Activated naive CD8-positive, alpha-beta T cell treated with anti-CD3 and anti-CD28 coated beads for 36 hours (primary cell): ENCODE measurements at regions not wholly inside any gene's neighbourhood (a gene's known extent, or its start where the extent isn't known, plus 50 kb on each side); places are given as distances from the start of the nearest gene placed in this dataset.

Source experiments
- DNase-seq: peaks from one replicate; pipeline ENCODE4 v3.0.0; 2021
- H3K27ac Mint-ChIP-seq: one replicate; pipeline ENCODE4 v1.8.0; 2022; ENCODE audit warnings: mild to moderate bottlenecking, moderate library complexity, mixed read lengths
- H3K27me3 Mint-ChIP-seq: one replicate; pipeline ENCODE4 v1.8.0; 2022; ENCODE audit warnings: mild to moderate bottlenecking, mixed read lengths
- H3K36me3 Mint-ChIP-seq: one replicate; pipeline ENCODE4 v1.8.0; 2021; ENCODE audit warnings: mild to moderate bottlenecking, mixed read lengths
- H3K4me1 Mint-ChIP-seq: one replicate; pipeline ENCODE4 v1.8.0; 2021; ENCODE audit warnings: mixed read lengths
- H3K4me3 Mint-ChIP-seq: one replicate; pipeline ENCODE4 v1.8.0; 2022; ENCODE audit warnings: mild to moderate bottlenecking, moderate library complexity, mixed read lengths
- H3K9me3 Mint-ChIP-seq: one replicate; pipeline ENCODE4 v1.8.0; 2022; ENCODE audit warnings: mixed read lengths

DNA sequence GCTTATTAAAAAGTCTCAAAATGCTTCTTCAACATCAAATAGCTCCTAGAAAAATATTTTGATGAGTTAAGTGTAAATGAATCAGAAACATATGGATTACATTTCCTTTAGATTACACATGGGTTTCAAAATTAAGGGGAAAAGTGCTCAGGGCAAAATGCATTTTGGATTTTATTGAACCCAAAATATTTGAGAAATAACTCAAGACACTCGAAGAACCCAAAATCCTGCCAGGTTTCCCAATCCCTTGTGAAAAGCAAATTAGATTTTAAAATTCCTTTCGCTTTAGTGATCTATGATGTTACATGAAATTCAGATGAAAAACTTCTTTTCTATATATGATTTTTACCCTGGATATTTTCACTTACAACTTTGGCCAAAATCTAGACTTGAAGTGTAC is 847.4 kb upstream of the SOX9 start:
- H3K27me3 Mint-ChIP-seq = no peaks in the 10 kb centered on the region

DNA sequence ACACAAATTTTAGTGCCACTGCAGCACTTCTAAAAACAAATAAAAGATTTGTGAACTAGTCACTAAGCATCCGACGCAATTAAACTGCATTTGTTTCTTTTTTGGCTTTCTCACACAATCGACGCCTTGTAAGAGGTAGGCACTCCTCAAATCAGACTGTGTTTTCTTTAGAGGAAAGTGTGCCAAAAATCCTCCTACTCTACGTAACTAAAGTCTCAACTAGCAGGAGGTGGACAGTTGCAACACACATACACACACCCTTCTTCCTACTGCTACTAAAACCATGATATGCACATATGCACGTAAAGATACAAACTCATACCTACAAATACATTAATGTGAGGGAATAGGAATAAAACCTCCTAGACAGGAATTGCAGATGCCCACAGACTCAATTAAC is 844.7 kb upstream of the SOX9 start:
- no peaks in the 10 kb centered on the region for H3K27me3 Mint-ChIP-seq
- no peak overlapping the region for H3K27ac Mint-ChIP-seq
- no peaks in the 10 kb centered on the region for H3K4me1 Mint-ChIP-seq
- peaks cover 4% of the 10 kb centered on the region for H3K9me3 Mint-ChIP-seq
- no peak for DNase-seq
- H3K4me3 Mint-ChIP-seq = no peak overlapping the region
- H3K36me3 Mint-ChIP-seq = no peaks in the 10 kb centered on the region

More for the DNA sequence above, 847.4 kb upstream of the SOX9 start:
- no peak overlapping the region for H3K27ac Mint-ChIP-seq
- H3K4me3 Mint-ChIP-seq = no peak overlapping the region
- no peak for DNase-seq
- H3K9me3 Mint-ChIP-seq = peaks cover 4% of the 10 kb centered on the region
- H3K4me1 Mint-ChIP-seq = no peaks in the 10 kb centered on the region
- H3K36me3 Mint-ChIP-seq = no peaks in the 10 kb centered on the region

- Mint-ChIP-seq H3K9me3 (peaks cover 6% of the 10 kb centered on the region), H3K36me3 (no peaks in the 10 kb centered on the region), H3K27ac (no peak overlapping the region), H3K4me1 (no peaks in the 10 kb centered on the region), H3K4me3 (no peak overlapping the region), H3K27me3 (no peaks in the 10 kb centered on the region)
- no peak for DNase-seq
These were observed 837.3 kb upstream of the SOX9 start for GRCh38 chr17:71283486-71283885.

- Mint-ChIP-seq H3K4me1 (no peaks in the 10 kb centered on the region), H3K27ac (no peak overlapping the region), H3K4me3 (no peak overlapping the region), H3K9me3 (peaks cover 6% of the 10 kb centered on the region), H3K27me3 (no peaks in the 10 kb centered on the region), H3K36me3 (no peaks in the 10 kb centered on the region)
- DNase-seq = no peak
These were observed 836.6 kb upstream of the SOX9 start for GRCh38 chr17:71284032-71284755.

DNA sequence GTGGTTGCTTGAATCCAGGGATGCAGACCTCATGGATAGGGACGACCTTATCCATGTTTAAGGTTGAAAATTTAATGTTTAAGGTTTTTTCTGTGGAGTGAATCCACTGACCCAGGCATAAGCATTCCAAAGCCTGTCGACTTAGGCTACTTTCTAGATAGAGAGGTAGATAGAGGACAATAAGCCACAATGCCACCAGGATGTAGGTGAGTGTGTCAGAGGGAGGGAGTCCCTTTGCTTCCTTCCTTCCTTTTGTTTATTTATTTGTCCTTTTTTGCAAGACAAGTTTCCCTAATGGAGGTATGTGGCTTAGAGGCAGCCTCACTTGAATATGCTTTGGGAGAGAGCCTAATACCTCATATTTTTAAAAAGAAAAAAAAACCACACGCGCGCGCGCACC is 834.2 kb upstream of the SOX9 start:
- DNase-seq = no peak
- no peak overlapping the region for H3K27ac Mint-ChIP-seq
- H3K4me3 Mint-ChIP-seq = no peak overlapping the region
- peaks cover 7% of the 10 kb centered on the region for H3K9me3 Mint-ChIP-seq
- no peaks in the 10 kb centered on the region for H3K27me3 Mint-ChIP-seq
- no peaks in the 10 kb centered on the region for H3K4me1 Mint-ChIP-seq
- no peaks in the 10 kb centered on the region for H3K36me3 Mint-ChIP-seq

- no peaks in the 10 kb centered on the region for H3K4me1 Mint-ChIP-seq
- H3K27me3 Mint-ChIP-seq = no peaks in the 10 kb centered on the region
- no peak for DNase-seq
- no peak overlapping the region for H3K4me3 Mint-ChIP-seq
- peaks cover 5% of the 10 kb centered on the region for H3K9me3 Mint-ChIP-seq
- H3K36me3 Mint-ChIP-seq = no peaks in the 10 kb centered on the region
- no peak overlapping the region for H3K27ac Mint-ChIP-seq
These were observed 833.6 kb upstream of the SOX9 start for GRCh38 chr17:71287071-71287823.

DNA sequence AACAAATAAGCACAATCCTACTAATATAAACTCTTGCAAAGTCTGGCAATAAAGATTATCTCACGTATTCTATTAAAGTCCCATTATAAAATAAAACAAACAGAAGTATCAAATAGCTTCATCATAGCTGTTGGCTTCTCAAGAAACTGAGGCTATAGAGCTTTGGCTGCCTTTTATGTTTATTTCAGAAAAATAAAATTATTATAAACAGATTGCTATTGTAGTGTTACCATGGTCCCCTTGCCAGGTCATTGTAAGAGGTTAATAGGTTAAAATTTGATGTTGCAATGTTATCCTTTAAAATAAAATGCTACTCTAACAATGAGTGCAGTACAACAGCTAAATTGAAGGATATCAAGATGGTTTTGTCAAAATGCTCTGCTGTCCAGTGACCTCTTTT is 828.8 kb upstream of the SOX9 start:
- Mint-ChIP-seq H3K9me3 (peaks cover 7% of the 10 kb centered on the region), H3K4me1 (no peaks in the 10 kb centered on the region), H3K27ac (no peak overlapping the region), H3K4me3 (no peak overlapping the region), H3K36me3 (no peaks in the 10 kb centered on the region), H3K27me3 (no peaks in the 10 kb centered on the region)
- DNase-seq = no peak

- no peak for DNase-seq
- Mint-ChIP-seq H3K9me3 (peaks cover 6% of the 10 kb centered on the region), H3K4me3 (no peak overlapping the region), H3K27ac (no peak overlapping the region), H3K36me3 (no peaks in the 10 kb centered on the region), H3K4me1 (no peaks in the 10 kb centered on the region), H3K27me3 (no peaks in the 10 kb centered on the region)
These were observed 824.8 kb upstream of the SOX9 start for GRCh38 chr17:71296005-71296404.

DNA sequence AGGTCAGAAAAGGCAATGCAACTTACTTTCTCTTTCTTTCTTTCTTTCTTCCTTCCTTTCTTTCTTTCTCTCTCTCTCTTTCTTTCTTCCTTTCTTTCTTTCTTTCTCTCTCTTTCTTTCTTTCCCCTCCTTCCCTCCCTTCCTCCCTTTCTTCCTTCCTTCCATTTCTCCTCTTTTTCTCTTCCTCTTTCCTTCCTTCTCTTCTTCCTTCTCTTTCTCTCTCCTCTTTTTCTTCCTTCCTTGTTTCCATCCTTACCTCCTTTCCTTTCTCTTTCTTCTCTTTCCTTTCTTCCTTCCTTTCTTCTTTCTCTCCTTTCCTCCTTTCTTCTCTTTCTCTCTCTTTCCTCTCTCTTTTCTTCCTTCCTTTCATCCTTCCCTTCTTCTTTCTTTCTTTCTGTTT is 819.8 kb upstream of the SOX9 start:
- Mint-ChIP-seq H3K4me3 (no peak overlapping the region), H3K4me1 (no peaks in the 10 kb centered on the region), H3K27ac (no peak overlapping the region), H3K27me3 (no peaks in the 10 kb centered on the region), H3K36me3 (no peaks in the 10 kb centered on the region), H3K9me3 (peaks cover 9% of the 10 kb centered on the region)
- no peak for DNase-seq

DNA sequence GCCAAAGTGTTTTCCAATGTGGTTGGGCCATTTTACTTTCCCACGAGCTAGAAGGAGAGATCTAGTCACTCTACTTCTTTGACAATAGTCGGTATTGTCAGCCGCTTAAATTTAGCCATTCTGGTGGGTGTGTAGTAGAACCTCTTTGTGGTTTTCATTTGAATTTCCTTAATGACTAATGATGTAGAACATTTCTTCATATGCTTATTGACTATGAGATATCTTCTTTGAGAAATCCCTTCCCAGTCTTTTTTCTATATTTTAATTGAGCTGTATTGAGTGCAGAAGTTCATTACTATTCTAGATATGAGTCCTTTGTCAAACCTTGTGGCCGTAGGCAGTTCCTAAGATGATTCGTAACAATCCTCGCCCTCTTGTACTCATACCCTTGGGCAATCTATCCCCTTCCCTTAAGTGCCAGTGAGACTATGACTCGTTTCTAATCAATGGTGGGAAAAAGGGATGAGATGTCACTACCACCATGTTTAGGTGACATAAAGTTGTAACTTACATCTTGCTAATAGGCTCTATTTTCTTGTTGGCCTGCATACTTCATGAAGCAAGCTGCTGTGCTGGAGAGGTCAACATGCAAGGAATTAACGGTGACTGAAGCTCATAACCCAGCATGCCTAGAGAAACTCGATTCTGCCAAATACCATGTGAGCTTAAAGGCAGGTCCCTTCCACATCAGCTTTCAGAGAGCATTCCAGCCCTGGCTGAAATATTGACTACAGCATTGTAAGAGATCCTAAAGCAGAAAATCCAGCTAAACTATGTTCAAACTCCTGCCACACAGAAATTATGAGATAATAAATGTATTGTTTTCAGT is 817.9 kb upstream of the SOX9 start:
- DNase-seq = no peak
- no peaks in the 10 kb centered on the region for H3K36me3 Mint-ChIP-seq
- no peaks in the 10 kb centered on the region for H3K27me3 Mint-ChIP-seq
- no peak overlapping the region for H3K4me3 Mint-ChIP-seq
- H3K9me3 Mint-ChIP-seq = peaks cover 20% of the 10 kb centered on the region
- no peak overlapping the region for H3K27ac Mint-ChIP-seq
- H3K4me1 Mint-ChIP-seq = no peaks in the 10 kb centered on the region

DNA sequence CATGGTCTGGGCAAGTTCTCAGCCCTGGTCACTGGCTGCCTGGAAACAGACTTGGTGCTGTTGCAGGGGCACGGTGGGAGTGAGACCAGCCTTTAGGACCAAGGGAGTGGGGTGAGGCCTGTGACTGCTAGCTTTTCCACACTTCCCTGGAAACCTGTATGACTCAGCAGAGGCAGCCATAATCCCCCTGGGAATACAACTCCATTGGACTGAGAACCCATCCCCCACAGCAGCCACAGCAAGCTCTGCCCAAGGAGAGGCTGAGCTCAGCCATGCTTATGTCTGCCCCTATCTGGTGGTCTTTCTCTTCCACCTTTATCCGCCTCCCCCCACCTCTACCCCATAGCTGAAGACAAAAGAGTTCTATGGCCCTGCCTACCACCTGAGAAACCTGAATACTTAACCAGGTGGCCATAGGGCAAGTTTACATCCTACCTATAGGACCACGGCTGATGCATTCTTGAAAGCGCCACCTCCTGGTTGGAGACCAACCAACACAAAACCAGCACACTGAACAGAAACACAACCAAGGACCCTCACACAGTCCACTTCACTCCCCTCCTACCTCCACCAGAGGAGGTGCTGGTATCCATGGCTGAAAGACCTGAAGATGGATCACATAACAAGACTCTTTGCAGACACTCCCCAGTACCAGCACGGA is 816.2 kb upstream of the SOX9 start:
- Mint-ChIP-seq H3K36me3 (no peaks in the 10 kb centered on the region), H3K27me3 (no peaks in the 10 kb centered on the region), H3K9me3 (peaks cover 25% of the 10 kb centered on the region), H3K27ac (no peak overlapping the region), H3K4me1 (no peaks in the 10 kb centered on the region), H3K4me3 (no peak overlapping the region)
- no peak for DNase-seq

- Mint-ChIP-seq H3K27ac (no peak overlapping the region), H3K9me3 (peaks cover 5% of the 10 kb centered on the region), H3K36me3 (no peaks in the 10 kb centered on the region), H3K4me3 (no peak overlapping the region), H3K27me3 (no peaks in the 10 kb centered on the region), H3K4me1 (no peaks in the 10 kb centered on the region)
- DNase-seq = no peak
These were observed 807.0 kb upstream of the SOX9 start for GRCh38 chr17:71313866-71314265.

DNA sequence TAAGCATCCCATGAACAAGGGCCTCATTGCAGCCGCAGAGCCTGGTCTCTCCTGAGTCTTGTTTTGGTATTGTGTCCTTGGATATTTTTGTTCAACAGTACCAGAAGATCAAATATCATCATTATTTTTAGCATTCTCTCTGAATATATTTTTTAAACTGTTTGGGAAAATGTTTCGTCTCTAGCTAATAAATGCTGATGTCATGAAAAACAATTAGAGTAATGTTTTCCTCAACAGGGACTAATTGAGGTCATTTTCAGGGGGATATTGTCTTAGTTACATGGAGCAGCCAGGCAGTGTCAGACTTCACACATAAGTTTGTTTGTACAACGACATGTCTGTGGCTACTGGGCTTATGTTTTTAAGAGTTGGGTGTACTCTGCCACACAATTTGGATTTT is 805.3 kb upstream of the SOX9 start:
- Mint-ChIP-seq H3K9me3 (peaks cover 4% of the 10 kb centered on the region), H3K27ac (no peak overlapping the region), H3K27me3 (no peaks in the 10 kb centered on the region), H3K4me1 (no peaks in the 10 kb centered on the region), H3K36me3 (no peaks in the 10 kb centered on the region), H3K4me3 (no peak overlapping the region)
- DNase-seq = no peak

DNA sequence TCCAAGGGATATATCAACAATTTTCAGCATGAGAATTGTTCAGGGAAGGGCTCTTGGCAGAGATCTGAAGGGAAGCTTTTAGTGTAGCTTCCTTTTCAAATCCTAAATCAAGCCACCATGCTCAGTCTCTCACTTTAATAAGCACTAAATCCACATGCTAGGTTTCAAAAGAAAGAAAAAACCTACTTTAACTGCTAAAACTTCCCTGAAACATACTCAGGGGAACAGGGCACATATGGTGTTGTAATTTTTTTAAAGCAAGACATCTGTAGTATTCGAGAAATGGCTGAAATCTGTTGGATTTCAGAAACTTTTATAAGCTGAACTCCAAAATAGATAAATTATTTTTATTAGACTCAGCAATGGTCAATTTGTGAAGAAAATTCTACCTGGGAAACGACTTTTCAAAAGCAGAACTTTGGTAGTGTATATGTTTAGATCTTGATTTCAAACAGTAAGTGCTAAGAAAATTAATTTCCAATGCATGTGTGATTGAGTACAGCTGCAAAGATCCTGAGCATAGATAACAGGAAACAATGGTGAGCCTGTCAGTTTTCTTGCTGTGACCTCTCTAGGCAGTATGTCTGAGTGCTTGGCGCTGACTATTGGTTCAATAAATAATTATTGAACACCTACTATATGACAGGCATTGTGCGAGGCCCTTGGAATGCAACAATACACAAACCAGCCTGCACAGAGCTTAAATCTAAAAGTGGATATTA is 804.5 kb upstream of the SOX9 start:
- DNase-seq = no peak
- H3K9me3 Mint-ChIP-seq = peaks cover 5% of the 10 kb centered on the region
- no peak overlapping the region for H3K4me3 Mint-ChIP-seq
- H3K27ac Mint-ChIP-seq = no peak overlapping the region
- no peaks in the 10 kb centered on the region for H3K27me3 Mint-ChIP-seq
- H3K36me3 Mint-ChIP-seq = no peaks in the 10 kb centered on the region
- no peaks in the 10 kb centered on the region for H3K4me1 Mint-ChIP-seq
